ENCODE measurements at regions not wholly inside any gene's neighbourhood (a gene's known extent, or its start where the extent isn't known, plus 50 kb on each side); places are given as distances from the start of the nearest gene placed in this dataset.
A peak's percentile ranks its signal among the peaks of the same experiment; 100 is the strongest.

DNA sequence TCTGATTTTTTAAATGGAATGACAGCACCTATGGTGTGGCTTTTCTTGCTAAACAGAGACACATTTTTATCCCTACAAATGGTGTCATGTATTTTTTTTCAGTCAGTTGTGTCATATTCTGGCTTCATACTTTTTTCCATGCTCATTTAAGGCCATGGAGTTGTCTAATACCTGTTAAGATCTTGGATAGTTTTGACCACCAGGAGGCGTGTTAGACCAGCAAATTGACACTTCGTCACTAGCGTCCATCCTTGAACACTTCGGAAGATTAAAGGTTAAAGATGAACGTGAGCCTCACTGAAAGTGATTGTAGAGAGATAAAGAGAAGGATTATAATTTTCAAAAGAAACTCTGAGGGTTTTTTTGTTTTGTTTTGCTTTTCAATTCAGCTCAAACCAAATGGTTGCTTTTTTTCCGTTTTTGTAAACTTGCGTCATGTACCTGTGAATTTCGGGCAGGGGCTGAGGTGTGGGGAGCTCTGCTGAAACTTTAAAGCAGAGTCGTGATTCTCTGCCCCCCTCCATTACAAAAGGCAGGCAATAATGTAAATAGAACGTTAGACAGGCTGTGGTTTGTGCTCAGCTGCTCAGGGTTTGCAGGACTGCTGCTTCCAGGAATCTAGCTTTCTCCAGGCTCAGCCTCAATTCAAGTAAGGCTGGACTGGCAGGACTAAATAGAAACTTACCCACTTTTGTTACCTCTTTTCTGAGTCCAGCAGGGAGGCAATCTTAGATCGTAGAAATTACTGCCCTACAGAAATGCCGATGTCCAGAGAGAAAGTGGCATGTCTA, 245.1 kb downstream of the FOXA2 start:
- TF ChIP-seq CTCF (conservative IDR thresholded peaks at IDR 0.05; ENCODE audit: low read length) = peak; percentile 99
- no peak for TF ChIP-seq EZH2phosphoT487 (IDR thresholded peaks at IDR 0.05; ENCODE audit: borderline replicate concordance)

All from Loucy (cell line).